Panc1 (cell line): ENCODE measurements at regions not wholly inside any gene's neighbourhood (a gene's known extent, or its start where the extent isn't known, plus 50 kb on each side); places are given as distances from the start of the nearest gene placed in this dataset.
"Not testable (repeated sequence)": the region's sequence is repeated elsewhere in the genome, so short reads cannot be mapped to it uniquely, and the experiment has no call there.

Source experiments
- ATAC-seq: fragments of 200-7000 bp; cut with Tn5 transposase; 2 replicates; pipeline ENCODE4 v1.9.1; 2020; ENCODE audit warnings: mild to moderate bottlenecking, moderate library complexity
- BruUV-seq: library from RNA; stranded (reverse); fragments of 400-500 nt; replicated peaks from 2 replicates; lab custom pipeline; 2021; lab: Mats Ljungman, UMichigan
- CTCF ChIA-PET: fragments of 300-600 bp; sonication (Branson Sonifier 250); formaldehyde crosslinking; loops from one replicate; lab custom pipeline; 2022; ENCODE audit warnings: antibody characterized with exemption; lab: Charles Lee
- POLR2A ChIA-PET: fragments of 300-600 bp; sonication (Branson Sonifier 250); formaldehyde crosslinking; loops from one replicate; lab custom pipeline; 2022; ENCODE audit warnings: antibody characterized with exemption; lab: Charles Lee
- DNase-seq: peaks from one replicate; pipeline ENCODE4 v3.0.0-alpha.2; 2010; ENCODE audit warnings: low read depth, low spot score
- H3K27ac ChIP-seq: 2 replicates; pipeline ENCODE4 v1.5.1; 2011; ENCODE audit warnings: mild to moderate bottlenecking, low read length, inconsistent platforms
- H3K27me3 ChIP-seq: fragments of 200-500 bp; sonication (Bioruptor generic); 2 replicates; pipeline ENCODE4 v1.6.0; 2014; ENCODE audit warnings: low read length, inconsistent platforms; ENCODE audit not compliant: control insufficient read depth, insufficient read depth
- H3K36me3 ChIP-seq: fragments of 200-500 bp; sonication (Bioruptor generic); 2 replicates; pipeline ENCODE4 v1.5.1; 2014; ENCODE audit warnings: inconsistent platforms, mild to moderate bottlenecking, low read length, moderate library complexity; ENCODE audit not compliant: control insufficient read depth, insufficient read depth
- H3K4me1 ChIP-seq: 2 replicates; pipeline ENCODE4 v1.5.1; 2011; ENCODE audit warnings: inconsistent platforms, mild to moderate bottlenecking, low read length, moderate library complexity; ENCODE audit not compliant: control insufficient read depth, insufficient read depth
- H3K4me3 ChIP-seq, 2 experiments: 2 replicates each; pipeline ENCODE4 v1.5.1; 2011 to 2012; ENCODE audit warnings: low read depth in 2 of 2, low read length in 2 of 2, mild to moderate bottlenecking in 2 of 2, inconsistent platforms in 1 of 2, moderate library complexity in 1 of 2
- H3K9me3 ChIP-seq: fragments of 200-500 bp; sonication (Bioruptor generic); 2 replicates; pipeline ENCODE4 v1.5.1; 2014; ENCODE audit warnings: low read depth, mild to moderate bottlenecking, inconsistent platforms, low read length, moderate library complexity; ENCODE audit not compliant: control insufficient read depth, insufficient read depth
- CTCF ChIP-seq: fragments of 450-650 bp; IDR thresholded peaks from 2 replicates; pipeline ENCODE4 v1.5.1; 2017; ENCODE audit warnings: mild to moderate bottlenecking
- POLR2AphosphoS5 ChIP-seq: IDR thresholded peaks from 2 replicates; pipeline ENCODE4 v1.6.1; 2012; ENCODE audit warnings: mild to moderate bottlenecking, low read depth, low read length, moderate library complexity
- REST ChIP-seq, 2 experiments: IDR thresholded peaks; 2 replicates each; pipeline ENCODE4 v1.6.1; 2011 to 2012; ENCODE audit warnings: low read depth in 2 of 2, control low read depth in 1 of 2, low read length in 1 of 2, mild to moderate bottlenecking in 1 of 2, moderate library complexity in 1 of 2; ENCODE audit not compliant: insufficient read depth in 1 of 2
- SIN3A ChIP-seq: IDR thresholded peaks from 2 replicates; pipeline ENCODE4 v1.6.1; 2012; ENCODE audit warnings: low read depth, mild to moderate bottlenecking, low read length, moderate library complexity, borderline replicate concordance; ENCODE audit not compliant: insufficient read depth
- TCF7L2 ChIP-seq: IDR thresholded peaks from 2 replicates; pipeline ENCODE4 v1.6.1; 2011; ENCODE audit warnings: mild to moderate bottlenecking, low read depth, low read length, inconsistent platforms
- in situ Hi-C: cut with HindIII; loops from 2 replicates; pipeline ENCODE4 v1.10.0; 2016; ENCODE audit warnings: low sequenced_read_pairs, low pct_unique_long_range_greater_than_20kb
- intact Hi-C: fragments of 100-400 bp; cut with micrococcal nuclease; formaldehyde crosslinking; loops from one replicate; pipeline ENCODE4 v1.10.0; 2022; ENCODE audit not compliant: unreplicated experiment

GRCh38 chrX:123788193-123788592 is 55.3 kb upstream of the THOC2 start:
- H3K4me3 ChIP-seq, DNase-seq, intact Hi-C loops, in situ Hi-C loops, H3K9me3 ChIP-seq, POLR2A ChIA-PET, H3K36me3 ChIP-seq, ATAC-seq, H3K27me3 ChIP-seq, H3K4me1 ChIP-seq, H3K27ac ChIP-seq, BruUV-seq: not testable (repeated sequence)
- CTCF ChIA-PET = interaction anchor here (0.7 kb wide), 1 partner anchor 281 kb away, joined by 8 read pairs; no protein-coding TSS in a partner anchor

GRCh38 chrX:123788744-123789143 is 55.9 kb upstream of the THOC2 start:
- ATAC-seq = no peak
- TF ChIP-seq POLR2AphosphoS5 (no peak), TCF7L2 (no peak), SIN3A (no peak), CTCF (no peak), REST (IDR thresholded peaks at IDR 0.05; ENCODE audit: insufficient read depth in 1 of 2, low read depth in 2 of 2, low read length in 1 of 2) (no peak)
- Histone ChIP-seq H3K27ac (no peak overlapping the region), H3K27me3 (no peaks in the 10 kb centered on the region), H3K36me3 (no peaks in the 10 kb centered on the region), H3K4me3 (no peak overlapping the region), H3K9me3 (no peaks in the 10 kb centered on the region), H3K4me1 (no peaks in the 10 kb centered on the region)
- ChIA-PET POLR2A (interaction anchor here (0.6 kb wide), 1 partner anchor 79 kb away, joined by 8 read pairs; no protein-coding TSS in a partner anchor), CTCF (interaction anchor here (0.7 kb wide), 1 partner anchor 280 kb away, joined by 8 read pairs; no protein-coding TSS in a partner anchor)
- in situ Hi-C loops (no loop called here), intact Hi-C loops (no loop called here)
- no TSS peak for BruUV-seq
- no peak for DNase-seq

- no peak for TF ChIP-seq SIN3A
- TF ChIP-seq CTCF = no peak
- no peak for TF ChIP-seq TCF7L2
- no peak for TF ChIP-seq REST (IDR thresholded peaks at IDR 0.05; ENCODE audit: insufficient read depth in 1 of 2, low read depth in 2 of 2, low read length in 1 of 2)
- no peak for TF ChIP-seq POLR2AphosphoS5
- H3K4me3 ChIP-seq = no peak overlapping the region
- ATAC-seq (0 out of 2 replicates have a peak, but pooled peaks have one; percentile 13), DNase-seq (no peak)
- H3K36me3 ChIP-seq = no peaks in the 10 kb centered on the region
- no peaks in the 10 kb centered on the region for H3K9me3 ChIP-seq
- no peaks in the 10 kb centered on the region for H3K27me3 ChIP-seq
- no TSS peak for BruUV-seq
- intact Hi-C loops (no loop called here), in situ Hi-C loops (no loop called here)
- ChIA-PET POLR2A (no interaction called here), CTCF (no interaction called here)
- no peak overlapping the region for H3K27ac ChIP-seq
- no peaks in the 10 kb centered on the region for H3K4me1 ChIP-seq
Measured at GRCh38 chrX:123797543-123798447, 62.1 kb upstream of the XIAP start.
